HCT116 (cell line): ENCODE measurements at regions not wholly inside any gene's neighbourhood (a gene's known extent, or its start where the extent isn't known, plus 50 kb on each side); places are given as distances from the start of the nearest gene placed in this dataset.

Experiments used
- ATAC-seq: fragments of 200-7000 bp; cut with Tn5 transposase; 2 replicates; pipeline ENCODE4 v1.9.1; 2020; ENCODE audit warnings: mild to moderate bottlenecking, moderate library complexity
- BruUV-seq: library from RNA; stranded (reverse); fragments of 400-500 nt; replicated peaks from 2 replicates; lab custom pipeline; 2021; lab: Mats Ljungman, UMichigan
- CTCF ChIA-PET: fragments of 300-600 bp; sonication (Branson Sonifier 250); formaldehyde crosslinking; loops from one replicate; lab custom pipeline; 2021; ENCODE audit warnings: antibody characterized with exemption; lab: Charles Lee
- POLR2A ChIA-PET: fragments of 300-600, 350-600 bp; sonication (Branson Sonifier 250); formaldehyde crosslinking; loops from one replicate; lab custom pipeline; 2021; ENCODE audit warnings: antibody characterized with exemption; lab: Charles Lee
- RAD21 ChIA-PET, 2 experiments: fragments of 300-600 bp; sonication (Branson Sonifier 250); formaldehyde crosslinking; loops; one replicate each; lab custom pipeline; 2023; ENCODE audit warnings: low total read pairs in 2 of 2; ENCODE audit not compliant: uncharacterized antibody in 2 of 2, unreplicated experiment in 2 of 2, low non-redundant PET in 1 of 2; lab: Charles Lee
- DNase-seq: peaks from one replicate; pipeline ENCODE4 v3.0.0-alpha.2; 2010; ENCODE audit warnings: low read depth, low spot score
- H2AFZ ChIP-seq: fragments of 200-600 bp; shearing (Covaris generic), sonication (generic); 2 replicates; pipeline ENCODE4 v1.6.1; 2017; ENCODE audit warnings: low read depth, mixed run types, mixed read lengths, antibody characterized with exemption, low read length; ENCODE audit not compliant: poor library complexity, severe bottlenecking
- H3K27ac ChIP-seq: 2 replicates; pipeline ENCODE4 v1.5.1; 2012; ENCODE audit warnings: low read depth, low read length
- H3K27me3 ChIP-seq: fragments of 200-600 bp; sonication (generic); 2 replicates; pipeline ENCODE4 v1.6.1; 2016; ENCODE audit warnings: mixed run types, low read length, mixed read lengths; ENCODE audit not compliant: insufficient read depth
- H3K36me3 ChIP-seq, 2 experiments: fragments of 200-500 bp in 1 of 2; fragments of 200-600 bp in 1 of 2; sonication (Bioruptor generic) in 1 of 2; sonication (generic) in 1 of 2; 2 replicates each; pipeline versions ENCODE4 v1.5.1 to v1.6.1; 2014 to 2016; ENCODE audit warnings: low read length in 2 of 2, inconsistent platforms in 1 of 2, mixed read lengths in 1 of 2, mixed run types in 1 of 2; ENCODE audit not compliant: insufficient read depth in 2 of 2, control insufficient read depth in 1 of 2
- H3K4me1 ChIP-seq, 2 experiments: fragments of 200-600 bp in 1 of 2; sonication (generic) in 1 of 2; 2 replicates each; pipeline versions ENCODE4 v1.5.1 to v1.6.1; 2012 to 2017; ENCODE audit warnings: low read length in 2 of 2, inconsistent platforms in 1 of 2, mild to moderate bottlenecking in 1 of 2, mixed read lengths in 1 of 2, mixed run types in 1 of 2, moderate library complexity in 1 of 2; ENCODE audit not compliant: insufficient read depth in 2 of 2, control insufficient read depth in 1 of 2
- H3K4me2 ChIP-seq: fragments of 200-600 bp; sonication (generic); 2 replicates; pipeline ENCODE4 v1.6.1; 2017; ENCODE audit warnings: mixed run types, low read length, mixed read lengths
- H3K4me3 ChIP-seq, 2 experiments: fragments of 200-600 bp in 1 of 2; sonication (generic) in 1 of 2; replicated peaks in 1 of 2; 2 replicates each; pipeline ENCODE4 v1.5.1; 2011 to 2016; ENCODE audit warnings: low read length in 2 of 2, control low read depth in 1 of 2, low read depth in 1 of 2, mild to moderate bottlenecking in 1 of 2, mixed read lengths in 1 of 2, mixed run types in 1 of 2
- H3K79me2 ChIP-seq: fragments of 200-600 bp; sonication (generic); 2 replicates; pipeline ENCODE4 v1.6.1; 2017; ENCODE audit warnings: mild to moderate bottlenecking, mixed run types, low read length, moderate library complexity, mixed read lengths; ENCODE audit not compliant: insufficient read depth
- H3K9ac ChIP-seq: fragments of 200-600 bp; sonication (generic); 2 replicates; pipeline ENCODE4 v1.6.1; 2016; ENCODE audit warnings: low read length, mixed read lengths
- H3K9me2 ChIP-seq: fragments of 200-600 bp; sonication (generic), shearing (Covaris generic); 2 replicates; pipeline ENCODE4 v1.6.1; 2017; ENCODE audit warnings: mixed run types, mild to moderate bottlenecking, moderate library complexity; ENCODE audit not compliant: insufficient read depth
- H3K9me3 ChIP-seq, 2 experiments: fragments of 200-500 bp in 1 of 2; fragments of 200-600 bp in 1 of 2; sonication (Bioruptor generic) in 1 of 2; sonication (generic) in 1 of 2; 2 replicates each; pipeline ENCODE4 v1.6.1; 2014 to 2017; ENCODE audit warnings: low read length in 2 of 2, mixed read lengths in 2 of 2, inconsistent platforms in 1 of 2, low read depth in 1 of 2, mild to moderate bottlenecking in 1 of 2, mixed run types in 1 of 2, moderate library complexity in 1 of 2; ENCODE audit not compliant: control insufficient read depth in 1 of 2, insufficient read depth in 1 of 2
- H4K20me1 ChIP-seq: fragments of 200-600 bp; sonication (generic), shearing (Covaris generic); 2 replicates; pipeline ENCODE4 v1.6.1; 2017; ENCODE audit warnings: mixed run types, mild to moderate bottlenecking, moderate library complexity; ENCODE audit not compliant: insufficient read depth
- ATF3 ChIP-seq: IDR thresholded peaks from 2 replicates; pipeline ENCODE4 v1.6.1; 2012
- CBX3 ChIP-seq: IDR thresholded peaks from 2 replicates; pipeline ENCODE4 v1.6.1; 2012; ENCODE audit warnings: low read depth
- CEBPB ChIP-seq: IDR thresholded peaks from 2 replicates; pipeline ENCODE4 v1.6.1; 2012; ENCODE audit warnings: low read depth
- ELF1 ChIP-seq: IDR thresholded peaks from 2 replicates; pipeline ENCODE4 v1.6.1; 2012; ENCODE audit warnings: low read depth, borderline replicate concordance
- EZH2 ChIP-seq: fragments of 200-600 bp; sonication (generic); IDR thresholded peaks from 2 replicates; pipeline ENCODE4 v1.6.1; 2017; ENCODE audit warnings: antibody characterized with exemption, mixed run types
- EZH2phosphoT487 ChIP-seq: fragments of 200-600 bp; IDR thresholded peaks from 2 replicates; pipeline ENCODE4 v1.6.1; 2018; ENCODE audit warnings: antibody characterized with exemption, borderline replicate concordance
- FOSL1 ChIP-seq: IDR thresholded peaks from 2 replicates; pipeline ENCODE4 v1.6.1; 2012; ENCODE audit warnings: low read depth
- POLR2A ChIP-seq: IDR thresholded peaks from 2 replicates; pipeline ENCODE4 v1.7.0; 2011; ENCODE audit warnings: borderline replicate concordance; ENCODE audit not compliant: insufficient read depth, insufficient read length; ENCODE audit errors: extremely low read depth
- RAD21 ChIP-seq: IDR thresholded peaks from 2 replicates; pipeline ENCODE4 v1.6.1; 2012; ENCODE audit warnings: low read depth, mild to moderate bottlenecking
- SP1 ChIP-seq: IDR thresholded peaks from 2 replicates; pipeline ENCODE4 v1.6.1; 2012; ENCODE audit warnings: low read depth
- YY1 ChIP-seq: IDR thresholded peaks from 2 replicates; pipeline ENCODE4 v1.6.1; 2011; ENCODE audit warnings: low read length, low read depth, moderate library complexity, mild to moderate bottlenecking; ENCODE audit not compliant: insufficient replicate concordance; ENCODE audit errors: extremely low read depth
- ZFX ChIP-seq: fragments of 450-650 bp; IDR thresholded peaks from 2 replicates; pipeline ENCODE4 v1.6.1; 2017
- intact Hi-C: fragments of 100-400 bp; cut with micrococcal nuclease; formaldehyde crosslinking; loops from 2 replicates; pipeline ENCODE4 v1.10.0; 2022

- TF ChIP-seq ELF1 (no peak), CEBPB (no peak), EZH2phosphoT487 (no peak)
These were observed 129.0 kb upstream of the SPRY2 start (continued) for GRCh38 chr13:80469853-80470381.

GRCh38 chr13:80469105-80469852 is 128.4 kb upstream of the SPRY2 start:
- RAD21 ChIA-PET, result no interaction called here
- H3K27ac ChIP-seq, result no peak overlapping the region
- CTCF ChIA-PET, result no interaction called here
- H3K4me2 ChIP-seq, result no peak overlapping the region
- no peak for ATAC-seq
- H3K9me3 ChIP-seq, result no peaks in the 10 kb centered on the region; a peak in 1 of 4 replicates
- BruUV-seq, result no TSS peak
- H3K27me3 ChIP-seq, result no peaks in the 10 kb centered on the region
- H3K4me1 ChIP-seq, result no peaks in the 10 kb centered on the region
- no peak for DNase-seq
- H3K79me2 ChIP-seq, result no peaks in the 10 kb centered on the region
- H3K36me3 ChIP-seq, result no peaks in the 10 kb centered on the region
- no peak overlapping the region for H2AFZ ChIP-seq
- H3K4me3 ChIP-seq, result no peak overlapping the region
- H3K9me2 ChIP-seq, result no peaks in the 10 kb centered on the region
- no peak overlapping the region for H3K9ac ChIP-seq
- no peak for TF ChIP-seq POLR2A
- no peak for TF ChIP-seq EZH2phosphoT487
- no peak for TF ChIP-seq SP1
- intact Hi-C loops, result no loop called here
- POLR2A ChIA-PET, result no interaction called here
- no peaks in the 10 kb centered on the region for H4K20me1 ChIP-seq

GRCh38 chr13:80465321-80465720 is 124.4 kb upstream of the SPRY2 start:
- H3K9me2 ChIP-seq, result no peaks in the 10 kb centered on the region
- no peaks in the 10 kb centered on the region for H3K79me2 ChIP-seq
- no peak overlapping the region for H3K4me3 ChIP-seq
- no peak overlapping the region for H2AFZ ChIP-seq
- no peak overlapping the region for H3K27ac ChIP-seq
- no peak for DNase-seq
- no peaks in the 10 kb centered on the region for H3K9me3 ChIP-seq
- H3K4me2 ChIP-seq, result no peak overlapping the region
- no peaks in the 10 kb centered on the region for H4K20me1 ChIP-seq
- ChIA-PET POLR2A (no interaction called here), RAD21 (no interaction called here)
- ATAC-seq, result no peak
- BruUV-seq, result no TSS peak
- TF ChIP-seq CBX3 (no peak), RAD21 (no peak), ZFX (no peak), ATF3 (no peak), YY1 (no peak), FOSL1 (no peak), EZH2 (no peak)
- TF ChIP-seq, all 23 proteins: peak for 0
- H3K36me3 ChIP-seq, result no peaks in the 10 kb centered on the region
- CTCF ChIA-PET, result no interaction called here
- H3K9ac ChIP-seq, result no peak overlapping the region
- no peaks in the 10 kb centered on the region for H3K27me3 ChIP-seq
- intact Hi-C loops, result no loop called here
- no peaks in the 10 kb centered on the region for H3K4me1 ChIP-seq
